ENCODE measurements at regions not wholly inside any gene's neighbourhood (a gene's known extent, or its start where the extent isn't known, plus 50 kb on each side); places are given as distances from the start of the nearest gene placed in this dataset.

GRCh38 chr5:2278825-2279456, 396.2 kb upstream of the IRX4 start:
- H3K27me3 ChIP-seq: peaks cover 0 to 4% of the 10 kb centered on the region in 2 donors
- no peak overlapping the region for H3K4me3 ChIP-seq
- TF ChIP-seq CTCF (IDR thresholded peaks at IDR 0.05): no peak
- H3K9me3 ChIP-seq: no peaks in the 10 kb centered on the region
- no peaks in the 10 kb centered on the region for H3K36me3 ChIP-seq
- no peaks in the 10 kb centered on the region for H3K4me1 ChIP-seq
- no peak overlapping the region for H3K27ac ChIP-seq
- intact Hi-C loops (cut with DNase I; ENCODE audit: low total_unique reads): no loop called here
- DNase-seq: no peak

DNA sequence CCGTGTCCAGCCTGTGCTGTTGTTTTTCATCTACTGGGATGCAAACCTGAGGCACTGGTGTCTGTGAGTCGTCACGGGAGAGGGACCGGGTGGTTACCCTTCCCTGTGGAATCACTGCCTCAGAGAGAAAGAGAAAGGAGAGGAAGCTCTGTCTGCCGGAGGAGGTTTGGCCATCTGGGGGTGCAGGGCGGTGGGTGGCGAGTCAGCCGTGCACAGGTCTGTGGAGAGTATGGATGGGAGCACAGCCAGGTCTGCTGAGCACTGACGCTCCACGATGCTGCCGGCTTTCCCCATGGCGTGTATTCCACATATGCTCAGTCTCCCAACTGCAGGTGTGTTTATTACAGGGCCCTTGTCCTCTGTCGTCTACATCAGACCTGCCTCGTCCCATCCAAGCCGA, 395.2 kb upstream of the IRX4 start:
- Histone ChIP-seq H3K27ac (no peak overlapping the region), H3K27me3 (peaks cover 0 to 4% of the 10 kb centered on the region in 2 donors), H3K4me1 (no peaks in the 10 kb centered on the region), H3K9me3 (no peaks in the 10 kb centered on the region), H3K36me3 (no peaks in the 10 kb centered on the region), H3K4me3 (no peak overlapping the region)
- DNase-seq: no peak
- intact Hi-C loops (cut with DNase I; ENCODE audit: low total_unique reads): no loop called here
- TF ChIP-seq CTCF (IDR thresholded peaks at IDR 0.05): no peak

DNA sequence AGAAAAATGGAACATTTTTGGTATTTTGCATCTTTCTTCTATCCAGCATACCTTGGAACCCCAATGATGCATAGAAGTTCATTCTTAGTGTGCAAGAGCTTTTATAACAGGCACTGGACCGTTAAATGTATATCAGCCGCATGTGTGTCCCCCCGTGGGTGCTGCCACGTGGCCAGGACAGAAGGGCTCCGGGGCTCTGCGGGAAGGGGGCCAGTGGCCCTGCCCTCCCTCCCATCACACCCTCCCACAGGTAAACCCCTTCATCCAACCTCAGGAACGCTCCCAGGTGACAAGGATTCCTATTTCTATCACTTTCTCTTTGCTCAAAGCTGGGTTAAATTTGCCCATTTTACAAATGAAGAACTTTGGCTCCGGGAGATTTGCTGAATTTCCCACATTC, 393.4 kb upstream of the IRX4 start:
- no peak overlapping the region for H3K4me3 ChIP-seq
- no peaks in the 10 kb centered on the region for H3K9me3 ChIP-seq
- peaks cover 0 to 4% of the 10 kb centered on the region in 2 donors for H3K27me3 ChIP-seq
- intact Hi-C loops (cut with DNase I; ENCODE audit: low total_unique reads): no loop called here
- no peaks in the 10 kb centered on the region for H3K4me1 ChIP-seq
- TF ChIP-seq CTCF (IDR thresholded peaks at IDR 0.05): no peak
- no peaks in the 10 kb centered on the region for H3K36me3 ChIP-seq
- no peak for DNase-seq
- H3K27ac ChIP-seq: no peak overlapping the region

DNA sequence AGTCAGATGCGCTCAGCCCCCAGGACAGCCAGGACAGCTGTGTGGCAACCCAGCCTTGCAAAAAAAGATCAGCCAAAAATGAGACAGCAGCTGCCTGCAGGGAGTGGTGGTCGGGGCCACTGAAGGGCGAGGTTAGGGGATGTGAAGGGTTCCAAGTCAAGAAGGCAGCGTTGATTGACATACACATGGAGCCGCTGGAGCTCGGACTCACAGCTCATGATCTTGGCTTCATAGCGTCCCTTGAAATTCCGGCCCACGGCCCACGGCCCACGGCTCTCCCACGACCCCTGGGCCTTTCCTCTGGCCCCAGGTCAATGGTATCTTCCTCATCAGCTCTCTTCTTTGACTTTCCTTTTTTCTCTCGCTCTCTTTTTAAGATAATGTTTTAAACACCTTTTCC, 390.0 kb upstream of the IRX4 start:
- no peak for DNase-seq
- Histone ChIP-seq H3K27me3 (peaks cover 0 to 7% of the 10 kb centered on the region in 2 donors), H3K4me3 (no peak overlapping the region), H3K9me3 (no peaks in the 10 kb centered on the region), H3K36me3 (no peaks in the 10 kb centered on the region), H3K4me1 (no peaks in the 10 kb centered on the region), H3K27ac (no peak overlapping the region)
- intact Hi-C loops (cut with DNase I; ENCODE audit: low total_unique reads): no loop called here
- no peak for TF ChIP-seq CTCF (IDR thresholded peaks at IDR 0.05)

- no peak for TF ChIP-seq CTCF (IDR thresholded peaks at IDR 0.05)
- peaks cover 0 to 3% of the 10 kb centered on the region in 2 donors for H3K27me3 ChIP-seq
- no peak overlapping the region for H3K4me3 ChIP-seq
- no peaks in the 10 kb centered on the region for H3K36me3 ChIP-seq
- intact Hi-C loops (cut with DNase I; ENCODE audit: low total_unique reads): no loop called here
- H3K27ac ChIP-seq: no peak overlapping the region
- H3K9me3 ChIP-seq: no peaks in the 10 kb centered on the region
- peak in 1 of 2 donors; percentile 32 for DNase-seq
- no peaks in the 10 kb centered on the region for H3K4me1 ChIP-seq
Observed at GRCh38 chr5:2272039-2272438, 389.3 kb upstream of the IRX4 start.

- no peaks in the 10 kb centered on the region for H3K36me3 ChIP-seq
- H3K27ac ChIP-seq: no peak overlapping the region
- H3K27me3 ChIP-seq: peaks cover 0 to 3% of the 10 kb centered on the region in 2 donors
- DNase-seq: peak in 1 of 2 donors; percentile 41
- no peak overlapping the region for H3K4me3 ChIP-seq
- no peaks in the 10 kb centered on the region for H3K9me3 ChIP-seq
- TF ChIP-seq CTCF (IDR thresholded peaks at IDR 0.05): no peak
- H3K4me1 ChIP-seq: no peaks in the 10 kb centered on the region
- intact Hi-C loops (cut with DNase I; ENCODE audit: low total_unique reads): no loop called here
Observed at GRCh38 chr5:2271316-2271715, 388.6 kb upstream of the IRX4 start.

Data from tibial artery (tissue), 4 donors.